ENCODE measurements at regions not wholly inside any gene's neighbourhood (a gene's known extent, or its start where the extent isn't known, plus 50 kb on each side); places are given as distances from the start of the nearest gene placed in this dataset.

DNA sequence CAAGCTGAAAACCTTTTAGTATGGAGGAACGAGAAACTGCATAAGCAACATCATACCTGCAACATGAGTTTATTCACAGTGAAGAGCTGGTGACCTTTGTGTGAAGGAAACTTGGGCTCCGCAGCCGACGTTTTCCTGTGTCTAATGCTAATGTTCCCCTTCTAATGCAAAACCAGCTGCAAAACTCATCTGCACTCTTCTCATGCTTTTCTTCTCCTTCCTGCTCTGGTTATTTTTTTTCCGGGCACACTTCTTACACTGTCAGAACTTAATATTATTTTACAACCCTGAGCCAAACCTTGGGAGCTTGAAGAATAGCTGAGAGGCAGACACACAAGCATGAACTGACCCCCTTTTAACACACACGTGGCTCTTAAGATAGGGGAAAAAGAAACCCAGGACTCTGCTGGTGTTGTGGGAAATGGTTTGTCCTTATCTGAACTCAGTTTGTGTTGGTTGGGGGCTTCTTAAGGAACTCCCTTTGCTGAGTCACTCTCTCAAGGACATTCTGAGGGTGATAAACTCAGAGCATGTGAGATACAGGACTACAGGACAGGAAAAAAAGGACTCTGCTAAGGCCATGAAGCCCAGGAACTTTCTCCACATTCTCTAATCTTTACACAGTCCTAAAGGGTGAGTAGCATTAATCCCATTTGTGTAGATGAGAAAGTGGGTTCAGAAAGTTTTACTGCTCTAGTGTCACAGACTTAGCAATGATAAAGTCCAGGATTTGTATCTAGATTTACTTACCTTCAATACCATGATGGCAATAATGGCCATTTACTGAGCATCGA is 439.3 kb upstream of the TRIB2 start:
- CTCF ChIA-PET (ENCODE audit: unreplicated experiment) = no interaction called here
- no peak for DNase-seq (ENCODE audit: low spot score)
- no peaks in the 10 kb centered on the region for H3K9me2 ChIP-seq (ENCODE audit: insufficient read depth, low read length)
- no peak overlapping the region for H3K4me2 ChIP-seq (ENCODE audit: low read length)
- no peaks in the 10 kb centered on the region for H3K36me3 ChIP-seq (ENCODE audit: insufficient read depth, low read length)
- H3K27ac ChIP-seq (ENCODE audit: low read depth, low read length, poor library complexity, severe bottlenecking) = no peak overlapping the region
- H3K9me3 ChIP-seq (ENCODE audit: low read length) = no peaks in the 10 kb centered on the region
- H2AFZ ChIP-seq (ENCODE audit: low read length) = no peak overlapping the region
- no peaks in the 10 kb centered on the region for H3K4me1 ChIP-seq (ENCODE audit: insufficient read depth, low read length, poor library complexity, severe bottlenecking)
- no TSS peak for BruUV-seq (replicated peaks)
- TF ChIP-seq EZH2phosphoT487 (IDR thresholded peaks at IDR 0.05; ENCODE audit: borderline replicate concordance, low read depth, low read length) (no peak), CTCF (conservative IDR thresholded peaks at IDR 0.05; ENCODE audit: low read length) (no peak)
- no peak overlapping the region for H3K4me3 ChIP-seq (ENCODE audit: low read depth, low read length, poor library complexity, severe bottlenecking)
- POLR2A ChIA-PET = interaction anchor here (1.2 kb wide), 1 partner anchor 9 kb away, joined by 3 read pairs; no protein-coding TSS in a partner anchor
- no peaks in the 10 kb centered on the region for H4K20me1 ChIP-seq (ENCODE audit: insufficient read depth, low read length)
- intact Hi-C loops (cut with micrococcal nuclease; ENCODE audit: unreplicated experiment) = no loop called here
- H3K79me2 ChIP-seq (ENCODE audit: insufficient read depth, low read depth, low read length) = no peaks in the 10 kb centered on the region

GRCh38 chr2:12278217-12278750 is 438.5 kb upstream of the TRIB2 start:
- ChIA-PET CTCF (ENCODE audit: unreplicated experiment) (no interaction called here), POLR2A (no interaction called here)
- Histone ChIP-seq H3K9me3 (ENCODE audit: low read length) (no peaks in the 10 kb centered on the region), H2AFZ (ENCODE audit: low read length) (no peak overlapping the region), H3K27ac (ENCODE audit: low read depth, low read length, poor library complexity, severe bottlenecking) (no peak overlapping the region), H3K9me2 (ENCODE audit: insufficient read depth, low read length) (no peaks in the 10 kb centered on the region), H3K36me3 (ENCODE audit: insufficient read depth, low read length) (no peaks in the 10 kb centered on the region), H3K4me3 (ENCODE audit: low read depth, low read length, poor library complexity, severe bottlenecking) (no peak overlapping the region), H3K4me2 (ENCODE audit: low read length) (no peak overlapping the region), H4K20me1 (ENCODE audit: insufficient read depth, low read length) (no peaks in the 10 kb centered on the region), H3K4me1 (ENCODE audit: insufficient read depth, low read length, poor library complexity, severe bottlenecking) (no peaks in the 10 kb centered on the region), H3K79me2 (ENCODE audit: insufficient read depth, low read depth, low read length) (no peaks in the 10 kb centered on the region)
- intact Hi-C loops (cut with micrococcal nuclease; ENCODE audit: unreplicated experiment) = no loop called here
- no peak for TF ChIP-seq EZH2phosphoT487 (IDR thresholded peaks at IDR 0.05; ENCODE audit: borderline replicate concordance, low read depth, low read length)
- TF ChIP-seq CTCF (conservative IDR thresholded peaks at IDR 0.05; ENCODE audit: low read length) = no peak
- DNase-seq (ENCODE audit: low spot score) = no peak
- no TSS peak for BruUV-seq (replicated peaks)
